ENCODE measurements at regions not wholly inside any gene's neighbourhood (a gene's known extent, or its start where the extent isn't known, plus 50 kb on each side); places are given as distances from the start of the nearest gene placed in this dataset.

GRCh38 chr17:33682599-33682998 is 389.5 kb upstream of the ASIC2 start:
- Histone ChIP-seq H2AFZ (ENCODE audit: low read length) (no peak overlapping the region), H3K9me2 (replicated peaks; ENCODE audit: insufficient read depth, low read length) (no peaks in the 10 kb centered on the region), H3K4me2 (ENCODE audit: low read depth, low read length) (no peak overlapping the region), H3K4me3 (ENCODE audit: low read length) (no peak overlapping the region), H3K9ac (ENCODE audit: low read length) (no peak overlapping the region), H3K9me3 (replicated peaks; ENCODE audit: insufficient read depth, low read length) (no peaks in the 10 kb centered on the region), H3K36me3 (replicated peaks; ENCODE audit: insufficient read depth, low read length) (no peaks in the 10 kb centered on the region), H3K27me3 (replicated peaks; ENCODE audit: insufficient read depth, low read length) (no peaks in the 10 kb centered on the region), H4K20me1 (ENCODE audit: insufficient read depth, low read length) (no peaks in the 10 kb centered on the region), H3F3A (ENCODE audit: insufficient read depth, low read length) (no peaks in the 10 kb centered on the region), H3K27ac (ENCODE audit: low read length) (no peak overlapping the region), H3K79me2 (ENCODE audit: low read length) (no peaks in the 10 kb centered on the region), H3K4me1 (ENCODE audit: low read length) (no peaks in the 10 kb centered on the region)
- TF ChIP-seq CTCF (IDR thresholded peaks at IDR 0.05; ENCODE audit: low read length) = no peak
- TF ChIP-seq EZH2 (optimal IDR thresholded peaks at IDR 0.05; ENCODE audit: low read depth, low read length) = no peak
- no peak for TF ChIP-seq EZH2phosphoT487 (IDR thresholded peaks at IDR 0.05; ENCODE audit: low read length)
- DNase-seq = no peak

GRCh38 chr17:33684735-33685134 is 391.6 kb upstream of the ASIC2 start:
- H3F3A ChIP-seq (ENCODE audit: insufficient read depth, low read length) = no peaks in the 10 kb centered on the region
- H3K27ac ChIP-seq (ENCODE audit: low read length) = no peak overlapping the region
- no peaks in the 10 kb centered on the region for H3K9me2 ChIP-seq (replicated peaks; ENCODE audit: insufficient read depth, low read length)
- H2AFZ ChIP-seq (ENCODE audit: low read length) = no peak overlapping the region
- TF ChIP-seq CTCF (IDR thresholded peaks at IDR 0.05; ENCODE audit: low read length) = no peak
- no peak for TF ChIP-seq EZH2phosphoT487 (IDR thresholded peaks at IDR 0.05; ENCODE audit: low read length)
- TF ChIP-seq EZH2 (optimal IDR thresholded peaks at IDR 0.05; ENCODE audit: low read depth, low read length) = no peak
- H3K36me3 ChIP-seq (replicated peaks; ENCODE audit: insufficient read depth, low read length) = no peaks in the 10 kb centered on the region
- H3K9me3 ChIP-seq (replicated peaks; ENCODE audit: insufficient read depth, low read length) = no peaks in the 10 kb centered on the region
- no peaks in the 10 kb centered on the region for H4K20me1 ChIP-seq (ENCODE audit: insufficient read depth, low read length)
- DNase-seq = no peak
- H3K4me2 ChIP-seq (ENCODE audit: low read depth, low read length) = no peak overlapping the region
- H3K9ac ChIP-seq (ENCODE audit: low read length) = no peak overlapping the region
- no peak overlapping the region for H3K4me3 ChIP-seq (ENCODE audit: low read length)
- no peaks in the 10 kb centered on the region for H3K4me1 ChIP-seq (ENCODE audit: low read length)
- no peaks in the 10 kb centered on the region for H3K27me3 ChIP-seq (replicated peaks; ENCODE audit: insufficient read depth, low read length)
- H3K79me2 ChIP-seq (ENCODE audit: low read length) = no peaks in the 10 kb centered on the region

GRCh38 chr17:33686171-33686570 is 393.1 kb upstream of the ASIC2 start:
- TF ChIP-seq EZH2 (optimal IDR thresholded peaks at IDR 0.05; ENCODE audit: low read depth, low read length) (no peak), EZH2phosphoT487 (IDR thresholded peaks at IDR 0.05; ENCODE audit: low read length) (no peak), CTCF (IDR thresholded peaks at IDR 0.05; ENCODE audit: low read length) (peak; percentile 59)
- Histone ChIP-seq H3K36me3 (replicated peaks; ENCODE audit: insufficient read depth, low read length) (no peaks in the 10 kb centered on the region), H3K27me3 (replicated peaks; ENCODE audit: insufficient read depth, low read length) (no peaks in the 10 kb centered on the region), H3K4me1 (ENCODE audit: low read length) (no peaks in the 10 kb centered on the region), H3K9me2 (replicated peaks; ENCODE audit: insufficient read depth, low read length) (no peaks in the 10 kb centered on the region), H3K27ac (ENCODE audit: low read length) (no peak overlapping the region), H4K20me1 (ENCODE audit: insufficient read depth, low read length) (no peaks in the 10 kb centered on the region), H3F3A (ENCODE audit: insufficient read depth, low read length) (no peaks in the 10 kb centered on the region), H2AFZ (ENCODE audit: low read length) (no peak overlapping the region), H3K9me3 (replicated peaks; ENCODE audit: insufficient read depth, low read length) (no peaks in the 10 kb centered on the region), H3K79me2 (ENCODE audit: low read length) (no peaks in the 10 kb centered on the region), H3K4me2 (ENCODE audit: low read depth, low read length) (no peak overlapping the region), H3K9ac (ENCODE audit: low read length) (no peak overlapping the region), H3K4me3 (ENCODE audit: low read length) (no peak overlapping the region)
- DNase-seq = peak; percentile 13

Measured in MM.1S (cell line).